Testis (tissue), 2 donors: ENCODE measurements at regions not wholly inside any gene's neighbourhood (a gene's known extent, or its start where the extent isn't known, plus 50 kb on each side); places are given as distances from the start of the nearest gene placed in this dataset.

Source experiments
- CTCF ChIP-seq, 3 experiments: fragments of 450-650 bp in 2 of 3; fragments of 200-600 bp in 1 of 3; sonication (generic) in 1 of 3; IDR thresholded peaks; one replicate each; pipeline ENCODE4 v1.5.1; 2016 to 2019; ENCODE audit warnings: antibody characterized with exemption in 3 of 3, mild to moderate bottlenecking in 2 of 3, moderate library complexity in 1 of 3
- POLR2A ChIP-seq: fragments of 450-650 bp; IDR thresholded peaks from one replicate; pipeline ENCODE4 v1.6.1; 2017; ENCODE audit warnings: antibody characterized with exemption, mild to moderate bottlenecking, moderate library complexity

- TF ChIP-seq CTCF (IDR thresholded peaks at IDR 0.05) (no peak), POLR2A (no peak)
These were observed 1053.3 kb downstream of the SORCS1 start for GRCh38 chr10:106111246-106111645.
